Activated naive CD8-positive, alpha-beta T cell treated with anti-CD3 and anti-CD28 coated beads for 36 hours (primary cell): ENCODE measurements at regions not wholly inside any gene's neighbourhood (a gene's known extent, or its start where the extent isn't known, plus 50 kb on each side); places are given as distances from the start of the nearest gene placed in this dataset.

Experiments
- DNase-seq: peaks from one replicate; pipeline ENCODE4 v3.0.0; 2021
- H3K27ac Mint-ChIP-seq: one replicate; pipeline ENCODE4 v1.8.0; 2022; ENCODE audit warnings: mild to moderate bottlenecking, moderate library complexity, mixed read lengths
- H3K27me3 Mint-ChIP-seq: one replicate; pipeline ENCODE4 v1.8.0; 2022; ENCODE audit warnings: mild to moderate bottlenecking, mixed read lengths
- H3K36me3 Mint-ChIP-seq: one replicate; pipeline ENCODE4 v1.8.0; 2021; ENCODE audit warnings: mild to moderate bottlenecking, mixed read lengths
- H3K4me1 Mint-ChIP-seq: one replicate; pipeline ENCODE4 v1.8.0; 2021; ENCODE audit warnings: mixed read lengths
- H3K4me3 Mint-ChIP-seq: one replicate; pipeline ENCODE4 v1.8.0; 2022; ENCODE audit warnings: mild to moderate bottlenecking, moderate library complexity, mixed read lengths
- H3K9me3 Mint-ChIP-seq: one replicate; pipeline ENCODE4 v1.8.0; 2022; ENCODE audit warnings: mixed read lengths

DNA sequence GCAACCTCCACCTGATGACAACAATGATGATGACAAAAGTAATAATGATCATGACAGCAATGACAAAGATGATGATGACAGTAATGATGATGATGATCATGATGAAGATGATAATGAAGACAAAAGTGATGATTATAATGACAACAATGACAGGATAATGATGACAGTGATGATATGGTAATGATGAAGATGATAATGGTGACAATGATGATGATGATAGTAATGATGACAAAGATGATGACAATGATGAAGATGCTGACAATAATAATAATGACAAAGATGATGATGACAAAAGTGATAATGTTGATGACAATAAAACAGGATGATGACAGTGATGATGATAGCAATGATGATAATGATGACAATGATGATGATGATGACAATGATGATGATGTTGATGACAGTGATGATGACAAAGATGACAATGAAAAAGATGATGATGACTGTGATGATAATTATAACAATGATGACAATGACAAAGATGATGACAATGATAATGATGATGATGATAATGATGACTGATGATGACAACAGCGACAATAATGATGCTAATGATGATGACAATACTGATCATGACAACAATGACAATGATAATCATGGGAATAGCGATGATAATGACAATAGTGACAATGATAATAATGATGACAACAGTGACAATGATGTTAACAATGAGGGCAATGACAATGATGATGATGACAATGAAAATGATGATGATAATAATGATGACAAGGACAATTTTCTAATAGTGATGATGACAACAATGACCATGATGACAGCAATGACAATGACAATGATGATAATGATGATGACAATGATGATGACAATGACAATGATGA lies 1106.5 kb upstream of the AUTS2 start:
- Mint-ChIP-seq H3K4me1 (no peaks in the 10 kb centered on the region), H3K36me3 (no peaks in the 10 kb centered on the region), H3K27me3 (no peaks in the 10 kb centered on the region), H3K9me3 (peaks cover 4% of the 10 kb centered on the region), H3K4me3 (no peak overlapping the region), H3K27ac (no peak overlapping the region)
- no peak for DNase-seq

DNA sequence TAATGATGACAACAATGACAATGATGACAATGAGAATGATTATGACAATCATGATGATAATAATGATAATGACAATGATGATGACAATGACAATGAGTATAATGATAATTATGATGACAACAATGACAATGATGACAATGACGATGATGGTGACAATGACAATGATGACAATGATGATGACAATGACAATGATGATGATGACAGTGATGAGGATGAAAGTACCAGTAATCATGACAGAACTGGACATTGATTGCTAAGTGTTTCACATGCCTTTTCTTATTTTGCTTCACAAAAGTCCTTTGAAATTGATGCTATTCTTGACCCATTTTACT lies 1106.0 kb upstream of the AUTS2 start:
- no peak overlapping the region for H3K4me3 Mint-ChIP-seq

DNA sequence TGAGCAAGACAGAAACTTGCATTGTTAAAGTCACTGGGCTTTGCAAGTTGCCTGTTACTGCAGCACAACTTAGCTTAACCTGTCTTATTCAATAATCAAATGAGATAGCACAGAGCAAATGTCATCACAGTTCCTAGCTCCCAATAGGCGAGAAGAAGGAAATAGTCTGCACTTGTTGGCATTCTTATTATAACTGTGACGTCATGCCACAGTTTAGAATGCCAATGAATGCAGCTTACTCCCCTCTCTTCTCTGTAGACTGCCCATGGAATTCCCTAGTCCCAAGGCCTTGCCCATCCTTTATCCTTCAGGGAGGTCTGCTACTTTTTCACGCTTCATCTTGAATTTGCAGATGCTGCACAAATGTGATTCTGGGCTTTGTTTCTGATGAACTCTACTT lies 1094.9 kb upstream of the AUTS2 start:
- Mint-ChIP-seq H3K9me3 (peaks cover 11% of the 10 kb centered on the region), H3K4me1 (no peaks in the 10 kb centered on the region), H3K36me3 (no peaks in the 10 kb centered on the region), H3K4me3 (no peak overlapping the region), H3K27me3 (no peaks in the 10 kb centered on the region), H3K27ac (no peak overlapping the region)
- no peak for DNase-seq

More for the DNA sequence above, 1106.0 kb upstream of the AUTS2 start:
- no peak for DNase-seq
- peaks cover 4% of the 10 kb centered on the region for H3K9me3 Mint-ChIP-seq
- no peaks in the 10 kb centered on the region for H3K36me3 Mint-ChIP-seq
- H3K4me1 Mint-ChIP-seq = no peaks in the 10 kb centered on the region
- H3K27me3 Mint-ChIP-seq = no peaks in the 10 kb centered on the region
- no peak overlapping the region for H3K27ac Mint-ChIP-seq

DNA sequence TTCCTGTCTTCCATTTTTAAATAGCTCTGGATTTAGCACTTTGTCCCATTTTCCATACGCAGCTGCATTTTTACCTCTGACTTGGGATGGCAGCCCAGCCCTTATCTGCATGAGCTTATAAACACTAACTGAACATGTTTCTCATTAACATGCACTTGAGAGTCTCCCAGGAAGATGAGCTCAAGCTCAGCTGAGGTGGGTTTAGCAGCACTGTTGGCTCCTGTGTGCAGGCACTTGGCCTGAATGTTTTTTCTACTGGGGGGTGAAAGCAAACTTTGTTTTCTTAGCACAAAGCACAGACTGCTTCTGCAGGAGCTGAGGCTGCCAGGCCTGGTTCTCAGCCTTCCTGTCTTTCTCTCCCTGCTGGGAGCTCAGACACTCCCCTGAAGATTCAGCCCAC lies 1093.6 kb upstream of the AUTS2 start:
- Mint-ChIP-seq H3K36me3 (no peaks in the 10 kb centered on the region), H3K4me3 (no peak overlapping the region), H3K27me3 (no peaks in the 10 kb centered on the region), H3K4me1 (no peaks in the 10 kb centered on the region), H3K27ac (no peak overlapping the region), H3K9me3 (peaks cover 15% of the 10 kb centered on the region)
- no peak for DNase-seq

DNA sequence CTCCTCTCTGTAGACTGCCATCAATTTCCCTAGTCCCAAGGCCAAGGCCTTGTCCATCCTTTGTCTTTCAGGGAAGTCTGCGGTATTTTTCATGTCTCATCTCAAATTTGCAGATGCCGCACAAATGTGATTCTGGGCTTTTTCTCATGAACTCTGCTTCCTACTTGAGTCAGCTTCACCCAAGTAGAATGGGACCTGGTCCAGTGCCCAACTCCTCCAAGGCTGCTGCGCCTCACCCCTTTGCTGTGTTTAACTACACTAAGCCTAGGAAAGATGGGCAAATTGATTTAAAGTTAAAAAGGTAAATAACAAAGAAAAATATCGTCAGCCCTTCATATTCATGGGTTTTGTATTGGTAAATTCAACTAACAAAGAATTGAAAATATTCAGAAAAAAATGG lies 1092.6 kb upstream of the AUTS2 start:
- H3K27me3 Mint-ChIP-seq = no peaks in the 10 kb centered on the region
- no peaks in the 10 kb centered on the region for H3K4me1 Mint-ChIP-seq
- H3K9me3 Mint-ChIP-seq = peaks cover 20% of the 10 kb centered on the region
- H3K36me3 Mint-ChIP-seq = no peaks in the 10 kb centered on the region
- no peak overlapping the region for H3K27ac Mint-ChIP-seq
- no peak for DNase-seq
- H3K4me3 Mint-ChIP-seq = no peak overlapping the region

DNA sequence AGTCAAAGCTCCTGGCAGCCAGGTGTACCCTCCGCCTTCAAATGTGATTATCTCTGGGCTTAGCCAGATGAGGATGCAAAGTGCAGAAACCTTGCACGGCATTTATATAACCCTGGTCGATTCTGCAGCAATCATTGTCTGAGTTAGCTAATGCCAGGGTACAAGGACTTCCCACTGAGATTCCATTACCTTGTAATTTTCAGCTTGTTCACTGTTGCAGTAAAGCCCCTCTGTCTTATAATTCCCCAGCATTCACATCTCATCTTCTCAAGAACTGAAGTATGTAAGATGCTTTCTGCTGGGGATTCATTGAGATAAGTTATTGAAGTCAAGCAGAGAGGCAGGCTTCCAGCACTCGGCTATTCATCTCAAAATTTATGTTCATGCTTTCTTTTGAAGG lies 1090.6 kb upstream of the AUTS2 start:
- Mint-ChIP-seq H3K36me3 (no peaks in the 10 kb centered on the region), H3K27me3 (no peaks in the 10 kb centered on the region), H3K4me3 (no peak overlapping the region), H3K9me3 (peaks cover 20% of the 10 kb centered on the region), H3K27ac (no peak overlapping the region), H3K4me1 (no peaks in the 10 kb centered on the region)
- no peak for DNase-seq

DNA sequence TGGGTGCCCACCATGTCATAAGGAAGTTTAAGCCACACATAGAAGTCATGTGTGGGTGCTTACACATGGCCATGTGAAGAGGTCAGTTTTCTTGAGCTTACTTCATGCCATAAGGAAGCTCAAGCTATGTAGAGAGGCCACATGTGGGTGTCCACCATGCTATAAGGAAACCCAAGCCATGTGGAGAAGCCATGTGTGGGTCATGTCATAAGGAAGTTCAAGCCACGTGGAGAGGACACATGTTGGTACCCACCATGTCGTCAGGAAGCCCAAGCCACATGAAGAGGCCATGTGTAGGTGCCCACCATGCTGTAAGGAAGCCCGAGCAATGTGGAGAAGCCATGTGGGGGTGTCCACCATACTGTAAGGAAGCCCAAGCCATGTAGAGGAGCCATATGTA lies 1089.2 kb upstream of the AUTS2 start:
- H3K36me3 Mint-ChIP-seq = no peaks in the 10 kb centered on the region
- DNase-seq = no peak
- H3K27ac Mint-ChIP-seq = no peak overlapping the region
- no peak overlapping the region for H3K4me3 Mint-ChIP-seq
- H3K4me1 Mint-ChIP-seq = no peaks in the 10 kb centered on the region
- H3K27me3 Mint-ChIP-seq = no peaks in the 10 kb centered on the region
- H3K9me3 Mint-ChIP-seq = peaks cover 16% of the 10 kb centered on the region

DNA sequence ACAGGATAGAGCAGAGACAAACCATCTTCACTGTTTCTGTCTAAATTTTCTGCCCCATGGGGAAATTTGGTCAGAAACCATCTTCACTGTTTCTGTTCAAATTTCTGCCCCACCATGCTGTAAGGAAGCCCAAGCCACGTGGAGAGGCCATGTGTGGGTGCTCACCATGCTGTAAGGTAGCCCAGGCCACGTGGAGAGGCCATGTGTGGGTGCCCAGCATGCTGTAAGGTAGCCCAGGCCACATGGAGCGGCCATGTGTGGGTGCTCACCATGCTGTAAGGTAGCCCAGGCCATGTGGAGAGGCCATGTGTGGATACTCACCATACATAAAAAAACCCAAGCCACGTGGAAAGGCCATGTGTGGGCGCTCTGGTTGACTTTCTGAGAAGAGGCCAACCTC lies 1088.7 kb upstream of the AUTS2 start:
- no peak overlapping the region for H3K27ac Mint-ChIP-seq
- H3K36me3 Mint-ChIP-seq = no peaks in the 10 kb centered on the region
- DNase-seq = no peak
- H3K9me3 Mint-ChIP-seq = peaks cover 12% of the 10 kb centered on the region
- H3K4me1 Mint-ChIP-seq = no peaks in the 10 kb centered on the region
- H3K27me3 Mint-ChIP-seq = no peaks in the 10 kb centered on the region
- no peak overlapping the region for H3K4me3 Mint-ChIP-seq

DNA sequence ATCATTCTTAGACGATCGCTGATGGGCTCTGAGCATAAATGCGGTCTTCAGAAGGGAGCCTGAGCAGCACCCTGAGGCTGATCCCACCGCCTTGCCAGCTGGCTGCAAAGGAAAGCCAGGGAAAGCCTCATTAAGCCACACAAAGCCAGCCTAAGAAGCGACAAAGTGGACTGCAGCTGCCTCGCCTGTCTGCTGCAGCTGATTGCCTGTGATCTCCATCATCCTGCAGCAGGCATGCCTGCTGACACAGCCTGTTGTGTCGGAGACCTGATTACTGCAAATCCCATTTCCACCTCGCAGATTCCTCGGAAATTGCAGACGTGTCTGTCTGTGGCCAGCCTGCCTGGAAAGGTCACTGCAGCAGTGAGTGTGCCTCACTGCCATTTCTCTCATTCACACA lies 1087.0 kb upstream of the AUTS2 start:
- H3K4me3 Mint-ChIP-seq = no peak overlapping the region
- H3K4me1 Mint-ChIP-seq = no peaks in the 10 kb centered on the region
- H3K27me3 Mint-ChIP-seq = no peaks in the 10 kb centered on the region
- H3K36me3 Mint-ChIP-seq = no peaks in the 10 kb centered on the region
- DNase-seq = no peak
- peaks cover 9% of the 10 kb centered on the region for H3K9me3 Mint-ChIP-seq
- no peak overlapping the region for H3K27ac Mint-ChIP-seq

DNA sequence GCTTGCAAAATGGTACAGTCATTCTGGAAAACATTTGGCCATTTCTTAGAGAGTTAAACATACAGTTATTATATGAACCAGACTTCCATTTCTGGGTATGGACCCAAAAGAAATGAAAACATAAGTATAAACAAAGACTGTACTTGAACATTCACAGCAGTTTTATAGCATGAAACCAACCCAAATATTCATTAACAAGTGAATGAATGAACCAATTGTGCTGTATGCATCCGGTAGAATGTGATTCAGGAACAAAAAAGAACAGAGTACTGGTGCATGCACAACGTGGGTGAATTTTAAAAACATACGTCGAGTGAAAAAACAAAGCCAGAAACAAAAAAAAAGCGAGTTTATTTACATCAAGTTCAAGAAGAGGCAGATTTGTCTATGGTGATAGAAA lies 1085.8 kb upstream of the AUTS2 start:
- Mint-ChIP-seq H3K36me3 (no peaks in the 10 kb centered on the region), H3K27me3 (no peaks in the 10 kb centered on the region)

DNA sequence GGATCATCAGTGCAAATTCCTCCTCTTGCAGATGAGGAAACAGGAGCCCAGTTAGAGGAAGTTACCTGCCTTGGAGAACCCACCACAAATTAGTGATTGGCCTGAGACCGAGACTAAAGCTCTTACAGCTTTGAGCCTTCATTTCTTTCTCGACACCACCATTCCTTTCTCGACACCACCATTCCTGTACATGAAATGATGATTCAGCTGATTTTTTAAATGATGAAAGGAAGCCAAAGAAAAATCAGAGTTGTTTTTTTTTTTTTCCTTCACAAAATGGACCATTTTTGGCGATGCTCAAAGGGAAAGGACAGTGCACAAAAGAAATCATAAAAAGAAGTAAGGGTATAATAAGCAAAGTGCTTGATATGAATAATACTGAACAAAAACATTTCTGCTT lies 1080.2 kb upstream of the AUTS2 start:
- Mint-ChIP-seq H3K4me3 (no peak overlapping the region), H3K36me3 (no peaks in the 10 kb centered on the region), H3K27me3 (no peaks in the 10 kb centered on the region), H3K9me3 (peaks cover 1% of the 10 kb centered on the region), H3K4me1 (no peaks in the 10 kb centered on the region), H3K27ac (no peak overlapping the region)
- DNase-seq = no peak

More for the DNA sequence above, 1085.8 kb upstream of the AUTS2 start:
- no peaks in the 10 kb centered on the region for H3K4me1 Mint-ChIP-seq
- no peak for DNase-seq
- no peak overlapping the region for H3K27ac Mint-ChIP-seq
- peaks cover 9% of the 10 kb centered on the region for H3K9me3 Mint-ChIP-seq
- no peak overlapping the region for H3K4me3 Mint-ChIP-seq

DNA sequence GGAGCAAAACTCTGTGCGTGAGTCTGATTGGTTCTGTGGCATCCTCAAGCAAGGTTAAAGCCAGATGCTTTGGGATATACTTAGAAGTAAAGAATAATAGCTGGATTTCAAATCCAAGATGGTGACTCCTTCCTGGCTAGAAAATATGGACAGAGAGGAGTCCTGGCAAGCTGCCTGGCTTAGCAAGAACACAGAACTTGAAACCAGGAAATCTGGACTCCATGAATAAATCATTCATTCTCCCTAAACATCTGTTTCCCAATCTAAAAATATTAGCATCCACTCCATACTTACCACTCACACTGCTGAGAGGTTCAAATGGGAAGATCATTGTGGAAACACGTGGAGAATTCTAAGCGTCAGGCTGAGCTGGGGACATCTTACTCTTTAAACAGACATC lies 1074.1 kb upstream of the AUTS2 start:
- Mint-ChIP-seq H3K9me3 (peaks cover 6% of the 10 kb centered on the region), H3K27ac (no peak overlapping the region), H3K36me3 (no peaks in the 10 kb centered on the region), H3K27me3 (no peaks in the 10 kb centered on the region), H3K4me1 (no peaks in the 10 kb centered on the region), H3K4me3 (no peak overlapping the region)
- DNase-seq = no peak

DNA sequence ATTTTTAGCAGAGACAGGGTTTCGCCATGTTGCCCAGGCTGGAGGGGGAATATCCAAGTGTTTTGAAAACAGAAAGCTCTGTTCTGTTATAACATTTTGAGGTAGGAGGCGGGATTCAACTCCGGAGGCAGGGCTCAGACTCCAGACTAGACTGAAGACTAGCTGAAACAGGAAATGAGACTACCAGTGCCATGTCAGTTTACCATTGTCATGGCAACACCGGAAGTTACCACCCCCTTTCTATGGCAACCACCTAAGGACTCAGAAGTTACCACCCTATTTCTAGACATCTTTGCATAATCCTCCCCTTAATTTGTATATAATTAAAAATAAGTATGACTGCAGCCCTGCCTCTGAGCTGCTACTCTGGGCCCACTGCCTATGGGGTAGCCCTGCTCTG lies 1069.1 kb upstream of the AUTS2 start:
- Mint-ChIP-seq H3K36me3 (no peaks in the 10 kb centered on the region), H3K27me3 (no peaks in the 10 kb centered on the region), H3K4me3 (no peak overlapping the region), H3K27ac (no peak overlapping the region), H3K9me3 (peaks cover 8% of the 10 kb centered on the region), H3K4me1 (no peaks in the 10 kb centered on the region)
- no peak for DNase-seq

DNA sequence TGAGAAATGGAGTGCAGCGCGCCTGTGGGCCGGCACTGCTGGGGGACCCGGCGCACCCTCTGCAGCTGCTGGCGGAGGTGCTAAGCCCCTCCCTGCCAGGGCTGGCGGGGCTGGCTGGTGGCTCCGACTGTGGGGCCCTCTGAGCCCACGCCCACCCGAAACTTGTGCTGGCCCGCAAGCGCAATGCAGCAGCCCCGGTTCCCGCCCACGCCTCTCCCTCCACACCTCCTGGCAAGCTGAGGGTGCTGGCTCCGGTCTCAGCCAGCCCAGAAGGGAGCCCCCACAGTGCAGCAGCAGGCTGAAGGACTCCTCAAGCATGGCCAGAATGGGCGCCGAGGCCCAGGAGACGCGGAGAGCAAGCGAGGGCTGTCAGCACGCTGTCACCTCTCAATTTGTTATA lies 1063.0 kb upstream of the AUTS2 start:
- Mint-ChIP-seq H3K36me3 (no peaks in the 10 kb centered on the region), H3K4me1 (no peaks in the 10 kb centered on the region), H3K27me3 (no peaks in the 10 kb centered on the region), H3K27ac (no peak overlapping the region), H3K4me3 (no peak overlapping the region), H3K9me3 (peaks cover 6% of the 10 kb centered on the region)
- DNase-seq = no peak

DNA sequence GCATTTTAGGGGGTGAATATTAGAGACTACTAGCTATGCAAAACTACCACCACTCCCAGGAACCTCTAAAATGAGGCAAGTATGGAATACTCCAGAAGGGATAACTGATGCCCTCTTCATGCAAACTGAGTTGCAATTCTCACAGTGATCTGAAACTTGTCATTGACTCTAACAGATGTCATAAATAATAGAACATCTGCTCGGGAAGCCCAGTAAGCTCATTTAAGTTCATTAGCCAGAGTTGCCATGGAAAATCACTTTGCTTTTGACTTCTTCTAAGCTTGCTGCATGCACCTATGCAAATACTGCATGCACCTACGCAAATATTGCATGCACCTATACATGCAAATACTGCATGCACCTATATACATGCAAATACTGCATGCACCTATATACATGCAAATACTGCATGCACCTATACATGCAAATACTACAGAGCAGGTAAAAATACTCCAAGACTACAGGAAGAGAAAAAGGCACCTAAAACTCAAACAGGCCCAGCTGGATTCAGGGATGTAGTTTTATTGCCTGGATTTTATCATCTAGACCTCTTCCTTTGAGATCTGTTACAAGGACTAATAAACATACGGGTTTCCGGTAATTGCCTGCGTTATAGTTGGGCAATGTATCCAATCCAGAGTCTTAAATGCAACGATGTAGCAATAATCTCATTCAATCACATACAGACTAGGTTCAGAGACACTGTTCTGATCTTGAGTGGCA lies 1061.1 kb upstream of the AUTS2 start:
- no peak overlapping the region for H3K27ac Mint-ChIP-seq
- no peaks in the 10 kb centered on the region for H3K27me3 Mint-ChIP-seq
- H3K9me3 Mint-ChIP-seq = peaks cover 10% of the 10 kb centered on the region
- H3K4me1 Mint-ChIP-seq = no peaks in the 10 kb centered on the region
- H3K36me3 Mint-ChIP-seq = no peaks in the 10 kb centered on the region
- DNase-seq = no peak
- H3K4me3 Mint-ChIP-seq = no peak overlapping the region

DNA sequence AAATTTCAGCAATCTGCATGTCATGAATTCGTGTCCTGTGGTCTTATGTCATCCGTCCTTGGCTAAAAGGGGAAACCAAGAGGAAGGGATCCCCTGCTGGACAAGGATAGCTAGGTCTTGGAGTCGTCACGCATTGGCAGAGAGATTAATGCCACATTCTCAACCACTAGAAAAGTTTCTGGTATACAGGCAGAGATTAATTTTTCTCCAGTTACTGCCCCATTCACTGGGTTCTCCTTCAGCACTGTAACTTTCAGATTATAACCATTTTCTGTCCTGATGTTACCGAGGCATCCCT lies 1060.6 kb upstream of the AUTS2 start:
- Mint-ChIP-seq H3K27me3 (no peaks in the 10 kb centered on the region), H3K36me3 (no peaks in the 10 kb centered on the region), H3K4me1 (no peaks in the 10 kb centered on the region), H3K27ac (no peak overlapping the region), H3K9me3 (peaks cover 10% of the 10 kb centered on the region), H3K4me3 (no peak overlapping the region)
- no peak for DNase-seq
